ENCODE measurements at regions not wholly inside any gene's neighbourhood (a gene's known extent, or its start where the extent isn't known, plus 50 kb on each side); places are given as distances from the start of the nearest gene placed in this dataset.

DNA sequence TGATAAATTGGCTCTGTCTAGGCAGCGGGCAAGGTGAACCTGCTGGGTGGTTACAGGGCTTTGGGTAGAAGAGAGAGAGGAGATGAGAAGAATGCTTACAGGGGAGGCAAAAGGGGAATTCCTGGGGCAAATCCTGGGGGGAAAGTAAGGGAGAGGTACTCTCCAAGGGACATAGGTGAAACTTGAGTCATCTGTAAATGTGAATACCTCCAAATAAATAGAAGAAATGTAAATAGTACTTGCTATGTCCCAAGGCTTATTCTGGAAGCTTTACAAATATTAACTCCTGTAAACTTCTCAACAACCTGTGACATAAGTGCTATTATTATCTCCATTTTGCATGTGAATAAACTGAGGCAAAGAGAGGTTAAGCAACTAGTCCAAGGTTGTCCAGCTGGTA, 57.7 kb upstream of the CDK13 start:
- no peak for DNase-seq

DNA sequence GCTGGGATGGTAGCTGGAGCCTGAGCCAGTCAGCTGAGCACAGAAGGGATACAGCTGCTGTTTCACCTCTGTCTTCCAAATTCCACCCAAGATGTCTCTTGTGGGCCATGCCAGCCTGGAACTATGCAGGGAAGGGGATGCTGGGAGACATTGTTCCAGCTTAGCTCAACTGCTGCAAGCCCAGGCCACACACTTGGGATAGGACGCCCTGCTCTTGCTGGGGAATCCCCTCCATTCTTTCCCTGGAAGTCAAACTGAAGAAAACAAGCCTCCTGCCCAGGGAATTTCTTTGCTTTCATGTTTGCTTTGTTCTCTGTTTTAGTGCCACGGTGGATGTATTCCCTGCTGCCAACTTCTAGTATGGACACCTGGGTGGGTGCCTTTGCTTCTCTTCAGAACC, 55.2 kb upstream of the CDK13 start:
- no peak for DNase-seq

DNA sequence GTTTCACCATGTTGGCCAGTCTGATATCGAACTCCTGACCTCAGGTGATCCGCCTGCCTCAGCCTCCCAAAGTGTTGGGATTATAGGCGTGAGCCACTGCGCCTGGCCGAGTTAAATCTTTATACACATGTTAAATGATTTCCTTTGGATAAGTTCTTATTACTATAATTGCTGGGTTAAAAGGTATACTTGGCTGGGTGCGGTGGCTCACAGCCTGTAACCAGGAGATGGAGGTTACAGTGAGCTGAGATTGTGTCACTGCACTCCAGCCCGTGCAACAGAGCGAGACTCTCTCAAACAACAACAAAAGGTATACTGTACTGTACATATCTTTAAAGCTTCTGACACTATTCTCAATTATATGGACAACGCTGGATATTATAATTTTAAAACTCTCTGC, 53.2 kb upstream of the CDK13 start:
- DNase-seq = no peak

DNA sequence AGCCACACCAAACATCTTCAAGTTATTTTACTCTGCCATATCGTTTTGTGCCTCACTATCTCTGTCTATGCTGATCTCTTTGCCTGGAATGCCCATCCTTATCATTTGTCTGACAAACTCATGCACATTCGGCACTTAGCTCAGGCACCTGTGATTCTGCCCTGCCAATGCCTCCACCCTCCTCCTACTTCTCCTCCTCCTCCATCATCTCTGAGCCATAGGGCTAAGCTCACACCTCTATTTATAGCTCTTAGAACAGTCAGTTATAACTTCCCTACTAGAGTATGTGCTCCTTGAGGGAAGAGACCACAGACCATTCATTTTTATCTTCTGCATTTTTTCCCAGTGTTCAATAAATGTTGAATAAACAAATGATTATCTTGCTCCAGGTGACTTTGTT, 51.2 kb upstream of the CDK13 start:
- DNase-seq = no peak

Data from NCI-H1694 (cell line).